ENCODE measurements at regions not wholly inside any gene's neighbourhood (a gene's known extent, or its start where the extent isn't known, plus 50 kb on each side); places are given as distances from the start of the nearest gene placed in this dataset.

- Mint-ChIP-seq H3K36me3 (ENCODE audit: insufficient read depth) (no peaks in the 10 kb centered on the region), H3K4me1 (ENCODE audit: low read depth) (peaks cover 7% of the 10 kb centered on the region), H3K9me3 (ENCODE audit: low read depth) (no peaks in the 10 kb centered on the region), H3K27ac (no peak overlapping the region), H3K27me3 (peaks cover 7% of the 10 kb centered on the region), H3K4me3 (ENCODE audit: low read depth) (no peak overlapping the region)
- DNase-seq (ENCODE audit: low spot score, unreplicated experiment), result no peak
- TF ChIP-seq, protein P1, sequence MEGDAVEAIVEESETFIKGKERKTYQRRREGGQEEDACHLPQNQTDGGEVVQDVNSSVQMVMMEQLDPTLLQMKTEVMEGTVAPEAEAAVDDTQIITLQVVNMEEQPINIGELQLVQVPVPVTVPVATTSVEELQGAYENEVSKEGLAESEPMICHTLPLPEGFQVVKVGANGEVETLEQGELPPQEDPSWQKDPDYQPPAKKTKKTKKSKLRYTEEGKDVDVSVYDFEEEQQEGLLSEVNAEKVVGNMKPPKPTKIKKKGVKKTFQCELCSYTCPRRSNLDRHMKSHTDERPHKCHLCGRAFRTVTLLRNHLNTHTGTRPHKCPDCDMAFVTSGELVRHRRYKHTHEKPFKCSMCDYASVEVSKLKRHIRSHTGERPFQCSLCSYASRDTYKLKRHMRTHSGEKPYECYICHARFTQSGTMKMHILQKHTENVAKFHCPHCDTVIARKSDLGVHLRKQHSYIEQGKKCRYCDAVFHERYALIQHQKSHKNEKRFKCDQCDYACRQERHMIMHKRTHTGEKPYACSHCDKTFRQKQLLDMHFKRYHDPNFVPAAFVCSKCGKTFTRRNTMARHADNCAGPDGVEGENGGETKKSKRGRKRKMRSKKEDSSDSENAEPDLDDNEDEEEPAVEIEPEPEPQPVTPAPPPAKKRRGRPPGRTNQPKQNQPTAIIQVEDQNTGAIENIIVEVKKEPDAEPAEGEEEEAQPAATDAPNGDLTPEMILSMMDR (IDR thresholded peaks at IDR 0.05; ENCODE audit: unreplicated experiment), result no peak
Observed at GRCh38 chr12:98399532-98399931, 115.9 kb upstream of the TMPO start.

DNA sequence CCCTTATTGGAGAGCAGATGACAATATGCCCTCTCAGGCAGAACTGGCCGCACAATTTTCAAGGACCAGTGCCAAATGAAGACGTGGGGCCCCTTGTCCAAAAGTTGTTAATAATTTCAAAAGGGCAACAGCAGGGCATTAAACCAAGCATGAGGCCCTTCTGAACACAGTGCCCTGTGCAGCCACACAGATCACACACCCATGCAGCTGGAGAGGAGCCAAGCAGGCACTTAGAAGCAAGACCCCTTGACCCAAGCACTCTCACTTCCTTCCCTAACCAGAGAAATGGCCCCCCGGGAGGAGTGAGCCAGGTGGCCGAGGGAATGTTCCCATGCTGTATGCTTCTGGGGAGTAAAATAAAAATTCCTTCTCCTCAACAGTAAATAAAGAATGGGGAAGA, 114.0 kb upstream of the TMPO start:
- TF ChIP-seq, protein P1 (IDR thresholded peaks at IDR 0.05; ENCODE audit: unreplicated experiment), result no peak
- DNase-seq (ENCODE audit: low spot score, unreplicated experiment), result no peak
- Mint-ChIP-seq H3K9me3 (ENCODE audit: low read depth) (no peaks in the 10 kb centered on the region), H3K27ac (no peak overlapping the region), H3K36me3 (ENCODE audit: insufficient read depth) (no peaks in the 10 kb centered on the region), H3K27me3 (peaks cover 7% of the 10 kb centered on the region), H3K4me1 (ENCODE audit: low read depth) (peaks cover 7% of the 10 kb centered on the region), H3K4me3 (ENCODE audit: low read depth) (no peak overlapping the region)

- no peaks in the 10 kb centered on the region for H3K9me3 Mint-ChIP-seq (ENCODE audit: low read depth)
- no peak overlapping the region for H3K4me3 Mint-ChIP-seq (ENCODE audit: low read depth)
- peaks cover 7% of the 10 kb centered on the region for H3K27me3 Mint-ChIP-seq
- H3K36me3 Mint-ChIP-seq (ENCODE audit: insufficient read depth), result no peaks in the 10 kb centered on the region
- TF ChIP-seq, protein P1 (IDR thresholded peaks at IDR 0.05; ENCODE audit: unreplicated experiment), result no peak
- H3K27ac Mint-ChIP-seq, result no peak overlapping the region
- DNase-seq (ENCODE audit: low spot score, unreplicated experiment), result no peak
- H3K4me1 Mint-ChIP-seq (ENCODE audit: low read depth), result peaks cover 7% of the 10 kb centered on the region
Observed at GRCh38 chr12:98402091-98402490, 113.3 kb upstream of the TMPO start.

DNA sequence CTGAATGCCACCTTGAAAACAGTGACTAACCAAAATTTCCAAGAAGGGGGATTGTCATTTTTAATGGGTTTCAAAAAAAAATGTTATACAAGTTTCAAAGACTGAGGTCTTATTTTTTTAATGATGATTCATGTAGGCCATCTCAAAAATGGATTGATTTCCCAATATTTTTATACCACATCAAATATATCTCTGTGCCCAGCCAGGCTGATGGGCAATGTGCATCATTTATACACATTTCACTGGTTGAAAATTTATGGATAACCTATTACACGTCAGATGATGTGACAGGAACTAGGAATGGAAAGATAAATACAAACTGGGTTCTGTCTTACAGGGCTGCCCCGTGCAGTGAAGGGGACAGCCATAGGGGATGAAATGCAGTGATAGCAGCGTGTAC, 112.7 kb upstream of the TMPO start:
- Mint-ChIP-seq H3K9me3 (ENCODE audit: low read depth) (no peaks in the 10 kb centered on the region), H3K4me3 (ENCODE audit: low read depth) (no peak overlapping the region), H3K27ac (no peak overlapping the region), H3K36me3 (ENCODE audit: insufficient read depth) (no peaks in the 10 kb centered on the region), H3K4me1 (ENCODE audit: low read depth) (peaks cover 4% of the 10 kb centered on the region), H3K27me3 (peaks cover 7% of the 10 kb centered on the region)
- DNase-seq (ENCODE audit: low spot score, unreplicated experiment), result no peak
- TF ChIP-seq, protein P1 (IDR thresholded peaks at IDR 0.05; ENCODE audit: unreplicated experiment), result no peak

DNA sequence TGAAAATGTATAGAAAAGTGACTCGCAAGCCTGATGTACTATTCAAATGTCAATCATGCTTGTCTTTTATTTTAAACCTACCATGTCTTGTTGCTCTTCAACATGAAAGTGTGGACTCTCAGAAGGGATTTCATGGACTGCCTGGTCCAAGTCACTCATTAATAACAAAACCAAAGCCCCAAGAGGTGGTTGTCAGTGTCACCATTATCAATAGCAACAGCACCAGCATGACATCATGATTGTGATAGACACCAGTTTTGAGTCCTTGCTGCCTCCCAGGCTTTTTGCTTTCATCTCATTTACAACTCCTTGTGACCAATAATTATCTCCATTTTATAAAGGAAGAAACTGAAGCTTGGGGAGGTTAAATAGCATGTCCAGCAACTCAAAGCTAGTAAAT, 112.0 kb upstream of the TMPO start:
- TF ChIP-seq, protein P1 (IDR thresholded peaks at IDR 0.05; ENCODE audit: unreplicated experiment), result no peak
- H3K27me3 Mint-ChIP-seq, result peaks cover 7% of the 10 kb centered on the region
- H3K4me1 Mint-ChIP-seq (ENCODE audit: low read depth), result peaks cover 4% of the 10 kb centered on the region
- no peak for DNase-seq (ENCODE audit: low spot score, unreplicated experiment)
- no peak overlapping the region for H3K4me3 Mint-ChIP-seq (ENCODE audit: low read depth)
- no peak overlapping the region for H3K27ac Mint-ChIP-seq
- H3K9me3 Mint-ChIP-seq (ENCODE audit: low read depth), result peaks cover 3% of the 10 kb centered on the region
- H3K36me3 Mint-ChIP-seq (ENCODE audit: insufficient read depth), result no peaks in the 10 kb centered on the region

Data from progenitor cell of endocrine pancreas (in vitro differentiated cells).